Loucy (cell line): ENCODE measurements at regions not wholly inside any gene's neighbourhood (a gene's known extent, or its start where the extent isn't known, plus 50 kb on each side); places are given as distances from the start of the nearest gene placed in this dataset.

Experiments used
- CTCF ChIP-seq: fragments of 200-600 bp; sonication (generic); conservative IDR thresholded peaks from 2 replicates; pipeline ENCODE4 v1.5.1; 2014; ENCODE audit warnings: mild to moderate bottlenecking, antibody characterized with exemption, low read length
- EZH2phosphoT487 ChIP-seq: fragments of 200-600 bp; IDR thresholded peaks from 2 replicates; pipeline ENCODE4 v1.6.1; 2018; ENCODE audit warnings: antibody characterized with exemption, mild to moderate bottlenecking, moderate library complexity, borderline replicate concordance

GRCh38 chr13:68168448-68168847, 938.3 kb upstream of the PCDH9 start:
- no peak for TF ChIP-seq CTCF
- no peak for TF ChIP-seq EZH2phosphoT487
